ENCODE measurements at regions not wholly inside any gene's neighbourhood (a gene's known extent, or its start where the extent isn't known, plus 50 kb on each side); places are given as distances from the start of the nearest gene placed in this dataset.
"Not testable (repeated sequence)": the region's sequence is repeated elsewhere in the genome, so short reads cannot be mapped to it uniquely, and the experiment has no call there.

GRCh38 chr2:88396209-88396608, 56.3 kb downstream of the FOXI3 start:
- no peak for DNase-seq (ENCODE audit: low read depth in 2 of 2)

- DNase-seq (ENCODE audit: low read depth in 2 of 2), result no peak
Observed at GRCh38 chr2:88377641-88377991, 74.9 kb downstream of the FOXI3 start.

GRCh38 chr2:88372042-88372441, 80.5 kb downstream of the FOXI3 start:
- DNase-seq (ENCODE audit: low read depth in 2 of 2), result no peak

GRCh38 chr2:88365408-88365807, 87.1 kb downstream of the FOXI3 start:
- not testable (repeated sequence) for DNase-seq (ENCODE audit: low read depth in 2 of 2)

GRCh38 chr2:88355486-88355885, 97.0 kb downstream of the FOXI3 start:
- DNase-seq (ENCODE audit: low read depth in 2 of 2), result no peak

- no peak for DNase-seq (ENCODE audit: low read depth in 2 of 2)
Observed at GRCh38 chr2:88351249-88351601, 101.3 kb downstream of the FOXI3 start.

GRCh38 chr2:88350331-88351248, 101.9 kb downstream of the FOXI3 start:
- DNase-seq (ENCODE audit: low read depth in 2 of 2), result peak; percentile 26 to 33

- no peak for DNase-seq (ENCODE audit: low read depth in 2 of 2)
Observed at GRCh38 chr2:88345842-88346241, 106.7 kb downstream of the FOXI3 start.

- DNase-seq (ENCODE audit: low read depth in 2 of 2), result no peak
Observed at GRCh38 chr2:88342749-88343148, 109.7 kb downstream of the FOXI3 start.

GRCh38 chr2:88334418-88334817, 118.1 kb downstream of the FOXI3 start:
- no peak for DNase-seq (ENCODE audit: low read depth in 2 of 2)

- no peak for DNase-seq (ENCODE audit: low read depth in 2 of 2)
Observed at GRCh38 chr2:88331239-88331638, 121.3 kb downstream of the FOXI3 start.

- no peak for DNase-seq (ENCODE audit: low read depth in 2 of 2)
Observed at GRCh38 chr2:88329815-88330603, 122.5 kb downstream of the FOXI3 start.

GRCh38 chr2:88321449-88322248, 130.8 kb downstream of the FOXI3 start:
- no peak for DNase-seq (ENCODE audit: low read depth in 2 of 2)

- DNase-seq (ENCODE audit: low read depth in 2 of 2), result no peak
Observed at GRCh38 chr2:88320076-88320773, 132.3 kb downstream of the FOXI3 start.

- no peak for DNase-seq (ENCODE audit: low read depth in 2 of 2)
Observed at GRCh38 chr2:88318956-88319330, 133.6 kb downstream of the FOXI3 start.

GRCh38 chr2:88318071-88318955, 134.2 kb downstream of the FOXI3 start:
- DNase-seq (ENCODE audit: low read depth in 2 of 2), result no peak

GRCh38 chr2:88310787-88311186, 140.6 kb downstream of the THNSL2 start:
- DNase-seq (ENCODE audit: low read depth in 2 of 2), result no peak

- no peak for DNase-seq (ENCODE audit: low read depth in 2 of 2)
Observed at GRCh38 chr2:88307817-88308216, 137.7 kb downstream of the THNSL2 start.

- DNase-seq (ENCODE audit: low read depth in 2 of 2), result no peak
Observed at GRCh38 chr2:88303865-88304264, 133.7 kb downstream of the THNSL2 start.

- DNase-seq (ENCODE audit: low read depth in 2 of 2), result no peak
Observed at GRCh38 chr2:88296247-88296646, 126.1 kb downstream of the THNSL2 start.
